ENCODE measurements at regions not wholly inside any gene's neighbourhood (a gene's known extent, or its start where the extent isn't known, plus 50 kb on each side); places are given as distances from the start of the nearest gene placed in this dataset.

GRCh38 chr16:9264067-9264466, 172.6 kb downstream of the HAPSTR1 start:
- Mint-ChIP-seq H3K36me3 (ENCODE audit: low read depth) (no peaks in the 10 kb centered on the region), H3K9me3 (no peaks in the 10 kb centered on the region), H3K4me1 (peaks cover 12% of the 10 kb centered on the region), H3K4me3 (no peak overlapping the region), H3K27me3 (ENCODE audit: insufficient read depth, low read depth, poor library complexity) (peaks cover 2% of the 10 kb centered on the region), H3K27ac (no peak overlapping the region)
- Histone ChIP-seq H3K4me1 (ENCODE audit: insufficient read depth) (no peaks in the 10 kb centered on the region), H3K27me3 (ENCODE audit: insufficient read depth) (no peaks in the 10 kb centered on the region), H3K79me2 (replicated peaks; ENCODE audit: insufficient read depth) (no peaks in the 10 kb centered on the region), H2AFZ (no peak overlapping the region), H3F3A (replicated peaks; ENCODE audit: low read depth) (no peaks in the 10 kb centered on the region), H3K4me3 (no peak overlapping the region), H4K20me1 (replicated peaks; ENCODE audit: insufficient read depth) (no peaks in the 10 kb centered on the region), H3K36me3 (ENCODE audit: insufficient read depth) (no peaks in the 10 kb centered on the region), H3K9me2 (ENCODE audit: insufficient read depth) (0 out of 2 replicates have a peak, but pooled peaks cover 2% of the 10 kb centered on the region), H3K4me2 (no peak overlapping the region), H3K27ac (ENCODE audit: low read depth) (no peak overlapping the region)
- ATAC-seq: no peak
- no peak for DNase-seq (ENCODE audit: low spot score)
- TF ChIP-seq STAT1 (IDR thresholded peaks at IDR 0.05; ENCODE audit: unreplicated experiment) (no peak), EZH2 (IDR thresholded peaks at IDR 0.05; ENCODE audit: low read depth, unreplicated experiment) (no peak), NANOG (IDR thresholded peaks at IDR 0.05; ENCODE audit: borderline replicate concordance) (no peak), CREB1 (CRISPR knock-in tag; IDR thresholded peaks at IDR 0.05; ENCODE audit: low read depth) (no peak), POLR2AphosphoS5 (IDR thresholded peaks at IDR 0.05; ENCODE audit: low read depth) (no peak)

GRCh38 chr16:9268446-9268845, 177.0 kb downstream of the HAPSTR1 start:
- peaks cover 11% of the 10 kb centered on the region for H3K9me2 ChIP-seq (ENCODE audit: insufficient read depth)
- H2AFZ ChIP-seq: no peak overlapping the region
- no peak overlapping the region for H3K4me2 ChIP-seq
- H3F3A ChIP-seq (replicated peaks; ENCODE audit: low read depth): no peaks in the 10 kb centered on the region
- no peaks in the 10 kb centered on the region for H3K36me3 ChIP-seq (ENCODE audit: insufficient read depth)
- H3K27ac ChIP-seq (ENCODE audit: low read depth): no peak overlapping the region
- DNase-seq (ENCODE audit: low spot score): no peak
- H3K79me2 ChIP-seq (replicated peaks; ENCODE audit: insufficient read depth): no peaks in the 10 kb centered on the region
- no peak for TF ChIP-seq CREB1 (CRISPR knock-in tag; IDR thresholded peaks at IDR 0.05; ENCODE audit: low read depth)
- TF ChIP-seq ETS1 (IDR thresholded peaks at IDR 0.05): no peak
- no peak for TF ChIP-seq ZNF114 (CRISPR knock-in tag; IDR thresholded peaks at IDR 0.05)
- TF ChIP-seq POLR2AphosphoS5 (IDR thresholded peaks at IDR 0.05; ENCODE audit: low read depth): no peak
- no peak for TF ChIP-seq REST (IDR thresholded peaks at IDR 0.05; ENCODE audit: unreplicated experiment)
- TF ChIP-seq CTCF (conservative IDR thresholded peaks at IDR 0.05; ENCODE audit: low read depth in 2 of 2): no peak
- no peak for TF ChIP-seq EZH2 (IDR thresholded peaks at IDR 0.05; ENCODE audit: low read depth, unreplicated experiment)
- TF ChIP-seq ZNF331 (CRISPR knock-in tag; IDR thresholded peaks at IDR 0.05; ENCODE audit: low read depth): no peak
- no peak for TF ChIP-seq STAT1 (IDR thresholded peaks at IDR 0.05; ENCODE audit: unreplicated experiment)
- Mint-ChIP-seq H3K27me3 (ENCODE audit: insufficient read depth, low read depth, poor library complexity) (peaks cover 4% of the 10 kb centered on the region), H3K27ac (no peak overlapping the region), H3K4me1 (peaks cover 7% of the 10 kb centered on the region), H3K9me3 (no peaks in the 10 kb centered on the region), H3K4me3 (no peak overlapping the region), H3K36me3 (ENCODE audit: low read depth) (no peaks in the 10 kb centered on the region)
- no peak overlapping the region for H3K4me3 ChIP-seq
- no peaks in the 10 kb centered on the region for H3K4me1 ChIP-seq (ENCODE audit: insufficient read depth)
- no peaks in the 10 kb centered on the region for H3K27me3 ChIP-seq (ENCODE audit: insufficient read depth)
- H4K20me1 ChIP-seq (replicated peaks; ENCODE audit: insufficient read depth): no peaks in the 10 kb centered on the region
- no peak for ATAC-seq
